ENCODE measurements at regions not wholly inside any gene's neighbourhood (a gene's known extent, or its start where the extent isn't known, plus 50 kb on each side); places are given as distances from the start of the nearest gene placed in this dataset.

DNA sequence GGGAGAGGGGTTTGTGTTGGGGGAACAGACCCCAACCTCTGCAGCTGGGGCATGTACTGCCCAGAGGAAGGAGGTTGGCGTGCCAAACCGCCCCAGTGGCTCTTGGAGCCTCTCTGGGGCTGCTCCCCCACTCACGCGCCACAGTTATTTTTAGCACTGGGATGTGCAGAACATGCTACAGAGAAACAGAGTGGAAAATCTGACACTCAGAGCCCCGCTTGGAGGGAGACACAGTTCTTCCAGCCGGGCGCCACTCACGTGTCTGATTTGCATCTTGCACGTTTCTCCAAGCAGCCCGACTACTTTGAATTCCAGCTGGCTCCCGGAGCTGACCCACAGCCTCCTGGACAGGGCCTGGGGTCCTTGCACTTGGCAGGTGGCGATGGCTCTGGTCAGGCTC, 182.0 kb downstream of the RPS24 start:
- TF ChIP-seq CTBP1 (IDR thresholded peaks at IDR 0.05; ENCODE audit: borderline replicate concordance), result no peak
- TF ChIP-seq NFRKB (IDR thresholded peaks at IDR 0.05), result no peak
- no peak for TF ChIP-seq SP1 (IDR thresholded peaks at IDR 0.05)
- no peak for TF ChIP-seq FOXM1 (IDR thresholded peaks at IDR 0.05; ENCODE audit: borderline replicate concordance)
- no peak for TF ChIP-seq TARDBP (IDR thresholded peaks at IDR 0.05)
- TF ChIP-seq FOXA1 (IDR thresholded peaks at IDR 0.05), result no peak

Data from HEK293T (cell line).